Fibroblast of lung (primary cell): ENCODE measurements at regions not wholly inside any gene's neighbourhood (a gene's known extent, or its start where the extent isn't known, plus 50 kb on each side); places are given as distances from the start of the nearest gene placed in this dataset.

Experiments used
- DNase-seq, 2 donors: peaks; one replicate each; pipeline versions ENCODE4 v3.0.0 to v3.0.0-alpha.2; 2010; ENCODE audit warnings: low read depth in 2 of 2
- H2AFZ ChIP-seq: 2 replicates; pipeline ENCODE4 v1.5.1; 2012; ENCODE audit warnings: low read length, control low read depth, inconsistent platforms
- H3K27ac ChIP-seq: 2 replicates; pipeline ENCODE4 v1.5.1; 2011; ENCODE audit warnings: low read length, control low read depth; ENCODE audit not compliant: insufficient read depth
- H3K27me3 ChIP-seq: 2 replicates; pipeline ENCODE4 v1.5.1; 2011; ENCODE audit warnings: mild to moderate bottlenecking, low read length; ENCODE audit not compliant: control insufficient read depth, insufficient read depth
- H3K36me3 ChIP-seq: 2 replicates; pipeline ENCODE4 v1.5.1; 2011; ENCODE audit warnings: low read length; ENCODE audit not compliant: control insufficient read depth, insufficient read depth
- H3K4me1 ChIP-seq: 2 replicates; pipeline ENCODE4 v1.5.1; 2011; ENCODE audit warnings: low read length; ENCODE audit not compliant: control insufficient read depth, insufficient read depth; ENCODE audit errors: extremely low read depth
- H3K4me2 ChIP-seq: 2 replicates; pipeline ENCODE4 v1.5.1; 2011; ENCODE audit warnings: low read length, control low read depth; ENCODE audit not compliant: insufficient read depth; ENCODE audit errors: extremely low read depth
- H3K4me3 ChIP-seq, 4 experiments: fragments of 200-600 bp in 1 of 4; sonication (generic) in 1 of 4; replicated peaks in 1 of 4; 2 replicates each; pipeline ENCODE4 v1.5.1; 2011 to 2016; ENCODE audit warnings: low read length in 4 of 4, low read depth in 3 of 4, mild to moderate bottlenecking in 3 of 4, control low read depth in 2 of 4, inconsistent platforms in 1 of 4, mixed read lengths in 1 of 4; ENCODE audit not compliant: insufficient read depth in 1 of 4; ENCODE audit errors: control extremely low read depth in 1 of 4
- H3K79me2 ChIP-seq: 2 replicates; pipeline ENCODE4 v1.5.1; 2012; ENCODE audit warnings: mild to moderate bottlenecking, low read length, inconsistent platforms; ENCODE audit not compliant: control insufficient read depth, insufficient read depth
- H3K9ac ChIP-seq: 2 replicates; pipeline ENCODE4 v1.5.1; 2011; ENCODE audit warnings: mild to moderate bottlenecking, low read length, control low read depth; ENCODE audit not compliant: insufficient read depth
- H3K9me3 ChIP-seq: 2 replicates; pipeline ENCODE4 v1.5.1; 2012; ENCODE audit warnings: low read depth, low read length; ENCODE audit not compliant: control insufficient read depth, insufficient read depth
- H4K20me1 ChIP-seq: 2 replicates; pipeline ENCODE4 v1.5.1; 2011; ENCODE audit warnings: low read length; ENCODE audit not compliant: control insufficient read depth, insufficient read depth; ENCODE audit errors: extremely low read depth
- CTCF ChIP-seq, 2 donors: IDR thresholded peaks in 1 of 2; conservative IDR thresholded peaks in 1 of 2; 1 replicate in 1 of 2; 2 replicates in 1 of 2; pipeline ENCODE4 v1.5.1; 2011 to 2012; ENCODE audit warnings: low read length in 2 of 2, control low read depth in 1 of 2, inconsistent platforms in 1 of 2, low read depth in 1 of 2, mild to moderate bottlenecking in 1 of 2
- EZH2 ChIP-seq: IDR thresholded peaks from 2 replicates; pipeline ENCODE4 v1.5.1; 2012; ENCODE audit warnings: low read length, control low read depth, mild to moderate bottlenecking; ENCODE audit errors: missing control alignments

GRCh38 chr4:10197952-10198351, 81.4 kb upstream of the WDR1 start:
- Histone ChIP-seq H3K9ac (no peak overlapping the region), H4K20me1 (no peaks in the 10 kb centered on the region), H2AFZ (no peak overlapping the region), H3K4me2 (no peak overlapping the region), H3K27me3 (no peaks in the 10 kb centered on the region), H3K27ac (no peak overlapping the region), H3K36me3 (no peaks in the 10 kb centered on the region), H3K79me2 (no peaks in the 10 kb centered on the region), H3K4me3 (no peak overlapping the region), H3K9me3 (no peaks in the 10 kb centered on the region), H3K4me1 (no peaks in the 10 kb centered on the region)
- TF ChIP-seq CTCF (conservative IDR thresholded peaks at IDR 0.05 in 1 of 2, IDR thresholded peaks at IDR 0.05 in 1 of 2; ENCODE audit: low read depth in 1 of 2, low read length in 2 of 2) (no peak), EZH2 (no peak)
- DNase-seq, result no peak

GRCh38 chr4:10196191-10196590, 79.6 kb upstream of the WDR1 start:
- H3K4me1 ChIP-seq, result no peaks in the 10 kb centered on the region
- no peak overlapping the region for H2AFZ ChIP-seq
- H3K9me3 ChIP-seq, result no peaks in the 10 kb centered on the region
- TF ChIP-seq CTCF (conservative IDR thresholded peaks at IDR 0.05 in 1 of 2, IDR thresholded peaks at IDR 0.05 in 1 of 2; ENCODE audit: low read depth in 1 of 2, low read length in 2 of 2) (no peak), EZH2 (no peak)
- H3K4me3 ChIP-seq, result no peak overlapping the region
- H3K79me2 ChIP-seq, result no peaks in the 10 kb centered on the region
- H4K20me1 ChIP-seq, result no peaks in the 10 kb centered on the region
- H3K27ac ChIP-seq, result no peak overlapping the region
- H3K4me2 ChIP-seq, result no peak overlapping the region
- H3K9ac ChIP-seq, result no peak overlapping the region
- no peak for DNase-seq
- no peaks in the 10 kb centered on the region for H3K27me3 ChIP-seq
- H3K36me3 ChIP-seq, result no peaks in the 10 kb centered on the region

- Histone ChIP-seq H3K9ac (no peak overlapping the region), H3K4me2 (no peak overlapping the region), H3K4me1 (no peaks in the 10 kb centered on the region), H3K27me3 (no peaks in the 10 kb centered on the region), H3K4me3 (no peak overlapping the region), H4K20me1 (no peaks in the 10 kb centered on the region), H3K36me3 (no peaks in the 10 kb centered on the region), H3K27ac (no peak overlapping the region), H3K79me2 (no peaks in the 10 kb centered on the region), H2AFZ (no peak overlapping the region), H3K9me3 (no peaks in the 10 kb centered on the region)
- DNase-seq, result no peak
- no peak for TF ChIP-seq EZH2
- no peak for TF ChIP-seq CTCF (conservative IDR thresholded peaks at IDR 0.05 in 1 of 2, IDR thresholded peaks at IDR 0.05 in 1 of 2; ENCODE audit: low read depth in 1 of 2, low read length in 2 of 2)
These were observed 75.7 kb upstream of the WDR1 start for GRCh38 chr4:10192331-10192730.
